H1 (cell line): ENCODE measurements at regions not wholly inside any gene's neighbourhood (a gene's known extent, or its start where the extent isn't known, plus 50 kb on each side); places are given as distances from the start of the nearest gene placed in this dataset.

Source experiments
- ASH2L ChIP-seq: fragments of 200-600, 300-600 bp; sonication (generic); IDR thresholded peaks from one replicate; pipeline ENCODE4 v1.7.1; 2017; ENCODE audit warnings: low read length
- CBX8 ChIP-seq: fragments of 300-800, 300-1000 bp; sonication (generic); IDR thresholded peaks from 2 replicates; pipeline ENCODE4 v1.7.1; 2016; ENCODE audit warnings: low read depth, low read length, borderline replicate concordance
- POU5F1 ChIP-seq: IDR thresholded peaks from 2 replicates; pipeline ENCODE4 v1.6.1; 2011; ENCODE audit warnings: low read depth, mild to moderate bottlenecking, low read length, moderate library complexity
- RBBP5 ChIP-seq: IDR thresholded peaks from 2 replicates; pipeline ENCODE4 v1.7.1; 2012; ENCODE audit warnings: low read depth, mild to moderate bottlenecking, inconsistent platforms, low read length, moderate library complexity, borderline replicate concordance
- RXRA ChIP-seq: IDR thresholded peaks from 2 replicates; pipeline ENCODE4 v1.6.1; 2011; ENCODE audit warnings: low read depth, mild to moderate bottlenecking, low read length, moderate library complexity; ENCODE audit not compliant: insufficient read depth
- ZNF274 ChIP-seq: IDR thresholded peaks from 2 replicates; pipeline ENCODE4 v1.7.0; 2012; ENCODE audit warnings: low read length, borderline replicate concordance; ENCODE audit errors: extremely low read depth
- TF ChIP-seq, protein P1 (sequence below): fragments of 300-600 bp; sonication (generic); IDR thresholded peaks from 2 replicates; pipeline ENCODE4 v1.7.1; 2012; ENCODE audit warnings: low read length, moderate library complexity, mild to moderate bottlenecking, inconsistent platforms; ENCODE audit not compliant: insufficient replicate concordance
- TF ChIP-seq, protein P2 (sequence below): IDR thresholded peaks from 2 replicates; pipeline ENCODE4 v1.6.1; 2012; ENCODE audit warnings: low read length, inconsistent platforms

DNA sequence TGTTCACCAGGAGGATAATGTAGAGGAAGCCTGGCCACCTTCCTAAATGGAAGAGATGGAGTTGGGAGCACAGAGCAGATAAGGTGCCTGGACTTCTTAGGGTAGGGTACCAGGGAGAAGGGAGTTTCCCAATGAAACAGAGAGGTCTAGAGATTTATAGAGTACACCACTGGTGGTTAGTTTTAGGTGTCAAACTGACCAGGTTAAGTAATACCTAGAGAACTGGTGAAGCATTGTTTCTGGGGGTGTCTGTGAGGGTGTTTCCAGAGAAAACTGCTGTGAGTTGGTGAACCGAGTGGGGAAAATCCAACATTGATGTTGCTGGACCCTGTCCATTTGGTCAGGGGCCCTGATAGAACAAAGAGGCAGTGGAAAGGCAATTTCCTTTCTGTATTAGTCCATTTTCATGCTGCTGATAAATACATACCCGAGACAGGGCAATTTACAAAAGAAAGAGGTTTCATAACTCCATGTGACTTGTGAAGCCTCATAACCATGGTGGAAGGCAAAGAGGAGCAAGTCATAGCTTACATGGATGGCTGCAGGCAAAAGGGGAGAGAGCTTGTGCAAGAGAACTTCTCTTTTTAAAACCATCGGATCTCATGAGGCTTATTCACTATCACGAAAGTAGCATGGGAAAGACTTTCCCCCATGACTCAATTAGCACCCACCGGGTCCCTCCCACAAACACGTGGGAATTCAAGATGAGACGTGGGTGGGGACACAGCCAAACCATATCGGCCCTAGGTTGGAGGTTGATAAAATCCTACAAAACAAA is 260.8 kb downstream of the CBLN2 start (continued):
- TF ChIP-seq, protein P1, sequence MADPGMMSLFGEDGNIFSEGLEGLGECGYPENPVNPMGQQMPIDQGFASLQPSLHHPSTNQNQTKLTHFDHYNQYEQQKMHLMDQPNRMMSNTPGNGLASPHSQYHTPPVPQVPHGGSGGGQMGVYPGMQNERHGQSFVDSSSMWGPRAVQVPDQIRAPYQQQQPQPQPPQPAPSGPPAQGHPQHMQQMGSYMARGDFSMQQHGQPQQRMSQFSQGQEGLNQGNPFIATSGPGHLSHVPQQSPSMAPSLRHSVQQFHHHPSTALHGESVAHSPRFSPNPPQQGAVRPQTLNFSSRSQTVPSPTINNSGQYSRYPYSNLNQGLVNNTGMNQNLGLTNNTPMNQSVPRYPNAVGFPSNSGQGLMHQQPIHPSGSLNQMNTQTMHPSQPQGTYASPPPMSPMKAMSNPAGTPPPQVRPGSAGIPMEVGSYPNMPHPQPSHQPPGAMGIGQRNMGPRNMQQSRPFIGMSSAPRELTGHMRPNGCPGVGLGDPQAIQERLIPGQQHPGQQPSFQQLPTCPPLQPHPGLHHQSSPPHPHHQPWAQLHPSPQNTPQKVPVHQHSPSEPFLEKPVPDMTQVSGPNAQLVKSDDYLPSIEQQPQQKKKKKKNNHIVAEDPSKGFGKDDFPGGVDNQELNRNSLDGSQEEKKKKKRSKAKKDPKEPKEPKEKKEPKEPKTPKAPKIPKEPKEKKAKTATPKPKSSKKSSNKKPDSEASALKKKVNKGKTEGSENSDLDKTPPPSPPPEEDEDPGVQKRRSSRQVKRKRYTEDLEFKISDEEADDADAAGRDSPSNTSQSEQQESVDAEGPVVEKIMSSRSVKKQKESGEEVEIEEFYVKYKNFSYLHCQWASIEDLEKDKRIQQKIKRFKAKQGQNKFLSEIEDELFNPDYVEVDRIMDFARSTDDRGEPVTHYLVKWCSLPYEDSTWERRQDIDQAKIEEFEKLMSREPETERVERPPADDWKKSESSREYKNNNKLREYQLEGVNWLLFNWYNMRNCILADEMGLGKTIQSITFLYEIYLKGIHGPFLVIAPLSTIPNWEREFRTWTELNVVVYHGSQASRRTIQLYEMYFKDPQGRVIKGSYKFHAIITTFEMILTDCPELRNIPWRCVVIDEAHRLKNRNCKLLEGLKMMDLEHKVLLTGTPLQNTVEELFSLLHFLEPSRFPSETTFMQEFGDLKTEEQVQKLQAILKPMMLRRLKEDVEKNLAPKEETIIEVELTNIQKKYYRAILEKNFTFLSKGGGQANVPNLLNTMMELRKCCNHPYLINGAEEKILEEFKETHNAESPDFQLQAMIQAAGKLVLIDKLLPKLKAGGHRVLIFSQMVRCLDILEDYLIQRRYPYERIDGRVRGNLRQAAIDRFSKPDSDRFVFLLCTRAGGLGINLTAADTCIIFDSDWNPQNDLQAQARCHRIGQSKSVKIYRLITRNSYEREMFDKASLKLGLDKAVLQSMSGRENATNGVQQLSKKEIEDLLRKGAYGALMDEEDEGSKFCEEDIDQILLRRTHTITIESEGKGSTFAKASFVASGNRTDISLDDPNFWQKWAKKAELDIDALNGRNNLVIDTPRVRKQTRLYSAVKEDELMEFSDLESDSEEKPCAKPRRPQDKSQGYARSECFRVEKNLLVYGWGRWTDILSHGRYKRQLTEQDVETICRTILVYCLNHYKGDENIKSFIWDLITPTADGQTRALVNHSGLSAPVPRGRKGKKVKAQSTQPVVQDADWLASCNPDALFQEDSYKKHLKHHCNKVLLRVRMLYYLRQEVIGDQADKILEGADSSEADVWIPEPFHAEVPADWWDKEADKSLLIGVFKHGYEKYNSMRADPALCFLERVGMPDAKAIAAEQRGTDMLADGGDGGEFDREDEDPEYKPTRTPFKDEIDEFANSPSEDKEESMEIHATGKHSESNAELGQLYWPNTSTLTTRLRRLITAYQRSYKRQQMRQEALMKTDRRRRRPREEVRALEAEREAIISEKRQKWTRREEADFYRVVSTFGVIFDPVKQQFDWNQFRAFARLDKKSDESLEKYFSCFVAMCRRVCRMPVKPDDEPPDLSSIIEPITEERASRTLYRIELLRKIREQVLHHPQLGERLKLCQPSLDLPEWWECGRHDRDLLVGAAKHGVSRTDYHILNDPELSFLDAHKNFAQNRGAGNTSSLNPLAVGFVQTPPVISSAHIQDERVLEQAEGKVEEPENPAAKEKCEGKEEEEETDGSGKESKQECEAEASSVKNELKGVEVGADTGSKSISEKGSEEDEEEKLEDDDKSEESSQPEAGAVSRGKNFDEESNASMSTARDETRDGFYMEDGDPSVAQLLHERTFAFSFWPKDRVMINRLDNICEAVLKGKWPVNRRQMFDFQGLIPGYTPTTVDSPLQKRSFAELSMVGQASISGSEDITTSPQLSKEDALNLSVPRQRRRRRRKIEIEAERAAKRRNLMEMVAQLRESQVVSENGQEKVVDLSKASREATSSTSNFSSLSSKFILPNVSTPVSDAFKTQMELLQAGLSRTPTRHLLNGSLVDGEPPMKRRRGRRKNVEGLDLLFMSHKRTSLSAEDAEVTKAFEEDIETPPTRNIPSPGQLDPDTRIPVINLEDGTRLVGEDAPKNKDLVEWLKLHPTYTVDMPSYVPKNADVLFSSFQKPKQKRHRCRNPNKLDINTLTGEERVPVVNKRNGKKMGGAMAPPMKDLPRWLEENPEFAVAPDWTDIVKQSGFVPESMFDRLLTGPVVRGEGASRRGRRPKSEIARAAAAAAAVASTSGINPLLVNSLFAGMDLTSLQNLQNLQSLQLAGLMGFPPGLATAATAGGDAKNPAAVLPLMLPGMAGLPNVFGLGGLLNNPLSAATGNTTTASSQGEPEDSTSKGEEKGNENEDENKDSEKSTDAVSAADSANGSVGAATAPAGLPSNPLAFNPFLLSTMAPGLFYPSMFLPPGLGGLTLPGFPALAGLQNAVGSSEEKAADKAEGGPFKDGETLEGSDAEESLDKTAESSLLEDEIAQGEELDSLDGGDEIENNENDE = no peak
- TF ChIP-seq ASH2L (no peak), CBX8 (no peak), ZNF274 (no peak), RBBP5 (no peak), POU5F1 (no peak), RXRA (no peak)
- TF ChIP-seq, protein P2, sequence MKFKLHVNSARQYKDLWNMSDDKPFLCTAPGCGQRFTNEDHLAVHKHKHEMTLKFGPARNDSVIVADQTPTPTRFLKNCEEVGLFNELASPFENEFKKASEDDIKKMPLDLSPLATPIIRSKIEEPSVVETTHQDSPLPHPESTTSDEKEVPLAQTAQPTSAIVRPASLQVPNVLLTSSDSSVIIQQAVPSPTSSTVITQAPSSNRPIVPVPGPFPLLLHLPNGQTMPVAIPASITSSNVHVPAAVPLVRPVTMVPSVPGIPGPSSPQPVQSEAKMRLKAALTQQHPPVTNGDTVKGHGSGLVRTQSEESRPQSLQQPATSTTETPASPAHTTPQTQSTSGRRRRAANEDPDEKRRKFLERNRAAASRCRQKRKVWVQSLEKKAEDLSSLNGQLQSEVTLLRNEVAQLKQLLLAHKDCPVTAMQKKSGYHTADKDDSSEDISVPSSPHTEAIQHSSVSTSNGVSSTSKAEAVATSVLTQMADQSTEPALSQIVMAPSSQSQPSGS = no peak
